ENCODE measurements at regions not wholly inside any gene's neighbourhood (a gene's known extent, or its start where the extent isn't known, plus 50 kb on each side); places are given as distances from the start of the nearest gene placed in this dataset.

DNA sequence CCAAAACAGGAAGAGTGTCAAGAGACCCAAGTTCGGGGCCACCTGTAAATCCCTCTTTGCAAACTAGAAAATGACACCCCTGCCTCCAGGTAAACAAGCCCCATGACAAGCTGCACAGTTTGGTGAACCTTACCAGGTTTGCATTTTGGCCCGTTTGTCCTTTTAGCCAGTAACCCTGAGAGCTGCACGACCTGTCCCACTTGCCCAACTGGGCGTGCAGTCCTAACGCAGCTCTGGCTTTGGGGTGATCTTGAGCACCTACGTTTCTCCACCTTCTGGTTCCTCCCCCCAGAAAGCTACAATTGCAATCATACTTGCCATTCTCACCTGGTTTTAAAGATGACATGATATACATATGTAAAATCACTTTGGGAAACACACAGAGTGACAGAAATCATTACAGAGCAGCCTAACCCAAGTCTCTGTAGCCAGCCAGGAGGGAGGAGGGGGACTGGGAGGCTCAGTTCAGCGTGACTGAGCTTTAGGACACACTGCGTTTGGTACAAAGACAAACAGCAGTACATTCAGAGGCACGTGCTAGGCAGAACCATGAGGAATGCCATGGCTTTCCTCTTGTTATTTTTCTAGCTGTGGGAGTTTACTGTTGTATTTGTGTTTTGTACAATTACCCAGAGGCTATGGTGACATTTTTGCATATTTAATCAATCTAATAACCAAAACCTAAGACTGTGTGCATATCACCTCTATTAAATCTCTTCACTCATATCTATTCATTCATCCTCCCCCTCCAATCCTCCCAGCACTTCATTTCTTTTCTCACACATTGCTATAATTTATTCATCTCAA lies 304.0 kb downstream of the IRS1 start:
- no peak for TF ChIP-seq POLR2A (IDR thresholded peaks at IDR 0.05)
- TF ChIP-seq, protein P1, sequence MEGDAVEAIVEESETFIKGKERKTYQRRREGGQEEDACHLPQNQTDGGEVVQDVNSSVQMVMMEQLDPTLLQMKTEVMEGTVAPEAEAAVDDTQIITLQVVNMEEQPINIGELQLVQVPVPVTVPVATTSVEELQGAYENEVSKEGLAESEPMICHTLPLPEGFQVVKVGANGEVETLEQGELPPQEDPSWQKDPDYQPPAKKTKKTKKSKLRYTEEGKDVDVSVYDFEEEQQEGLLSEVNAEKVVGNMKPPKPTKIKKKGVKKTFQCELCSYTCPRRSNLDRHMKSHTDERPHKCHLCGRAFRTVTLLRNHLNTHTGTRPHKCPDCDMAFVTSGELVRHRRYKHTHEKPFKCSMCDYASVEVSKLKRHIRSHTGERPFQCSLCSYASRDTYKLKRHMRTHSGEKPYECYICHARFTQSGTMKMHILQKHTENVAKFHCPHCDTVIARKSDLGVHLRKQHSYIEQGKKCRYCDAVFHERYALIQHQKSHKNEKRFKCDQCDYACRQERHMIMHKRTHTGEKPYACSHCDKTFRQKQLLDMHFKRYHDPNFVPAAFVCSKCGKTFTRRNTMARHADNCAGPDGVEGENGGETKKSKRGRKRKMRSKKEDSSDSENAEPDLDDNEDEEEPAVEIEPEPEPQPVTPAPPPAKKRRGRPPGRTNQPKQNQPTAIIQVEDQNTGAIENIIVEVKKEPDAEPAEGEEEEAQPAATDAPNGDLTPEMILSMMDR (IDR thresholded peaks at IDR 0.05), result no peak
- DNase-seq (no peak), ATAC-seq (no peak)

DNA sequence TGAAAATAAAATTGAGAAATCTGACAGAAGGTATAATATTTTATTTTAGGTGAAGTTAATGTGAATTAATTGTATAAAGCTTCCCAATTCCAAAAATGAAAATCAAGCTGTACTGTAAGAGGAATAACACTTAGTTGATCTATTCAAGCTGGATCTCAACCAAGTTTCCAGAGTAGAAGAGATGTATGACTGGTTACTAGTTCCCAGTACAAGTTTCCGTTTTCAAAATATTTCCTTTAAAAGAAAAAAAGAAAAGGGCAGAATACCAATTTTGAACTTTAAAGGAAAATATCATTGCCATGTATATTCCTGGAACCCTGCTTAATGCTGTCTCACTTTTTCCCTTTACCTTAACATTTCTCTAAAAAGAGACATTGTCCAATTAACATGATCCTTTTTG lies 308.5 kb downstream of the IRS1 start:
- H3K27ac ChIP-seq, result no peak overlapping the region
- H3K36me3 ChIP-seq, result no peaks in the 10 kb centered on the region
- intact Hi-C loops (cut with DNase I), result no loop called here
- no peak for ATAC-seq
- 64% methylated on average over 1 of the region's 1 CpG for WGBS (ENCODE audit: insufficient coverage, low coverage, low lambda C conversion rate, missing lambda C conversion rate)
- no peaks in the 10 kb centered on the region for H3K27me3 ChIP-seq
- DNase-seq, result no peak
- H3K4me3 ChIP-seq, result no peak overlapping the region
- TF ChIP-seq, protein P1 (IDR thresholded peaks at IDR 0.05), result no peak
- no peak for TF ChIP-seq POLR2A (IDR thresholded peaks at IDR 0.05)
- H3K4me1 ChIP-seq, result no peaks in the 10 kb centered on the region
- no peaks in the 10 kb centered on the region for H3K9me3 ChIP-seq

More for the DNA sequence above, 304.0 kb downstream of the IRS1 start:
- intact Hi-C loops (cut with DNase I), result no loop called here
- no peak overlapping the region for H3K27ac ChIP-seq
- H3K27me3 ChIP-seq, result no peaks in the 10 kb centered on the region
- no peak overlapping the region for H3K4me3 ChIP-seq
- no peaks in the 10 kb centered on the region for H3K4me1 ChIP-seq
- H3K36me3 ChIP-seq, result no peaks in the 10 kb centered on the region
- 83% methylated on average over 6 of the region's 9 CpGs for WGBS (ENCODE audit: insufficient coverage, low coverage, low lambda C conversion rate, missing lambda C conversion rate)
- H3K9me3 ChIP-seq, result no peaks in the 10 kb centered on the region

DNA sequence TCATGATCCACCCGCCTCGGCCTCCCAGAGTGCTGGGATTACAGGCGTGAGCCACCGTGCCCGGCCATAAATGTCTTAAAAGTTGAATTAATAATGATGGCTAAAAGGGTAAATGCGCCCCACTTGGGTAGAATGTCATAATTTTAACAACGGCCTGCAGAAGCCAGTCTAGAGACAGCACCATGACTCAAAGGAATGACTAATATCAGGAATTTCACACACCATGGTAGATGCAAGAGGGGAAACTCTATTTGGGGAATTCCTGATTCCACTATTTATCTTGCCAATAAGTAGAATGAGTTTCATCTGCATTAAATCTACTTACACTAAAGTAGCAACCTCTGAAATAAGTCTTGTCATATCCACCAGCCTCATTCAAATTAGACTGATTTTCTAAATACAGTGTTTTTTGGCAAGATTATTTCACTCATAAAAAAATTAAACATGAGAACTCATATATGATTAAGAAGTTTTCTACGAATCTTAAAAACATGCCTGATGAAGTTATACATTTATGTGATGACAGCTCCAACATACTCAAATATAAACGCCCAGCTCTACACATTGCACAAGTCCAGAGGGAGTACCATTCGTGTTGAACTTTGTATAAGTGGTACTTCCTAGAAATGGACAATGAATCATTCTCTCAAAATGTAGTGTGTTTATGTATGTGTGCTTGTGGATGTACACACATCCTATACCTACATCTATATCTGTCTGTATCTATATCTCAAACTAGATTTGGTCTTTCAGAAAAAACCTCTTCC lies 309.7 kb downstream of the IRS1 start:
- ATAC-seq (no peak), DNase-seq (no peak)
- Histone ChIP-seq H3K4me3 (no peak overlapping the region), H3K27me3 (no peaks in the 10 kb centered on the region), H3K9me3 (no peaks in the 10 kb centered on the region), H3K4me1 (no peaks in the 10 kb centered on the region), H3K36me3 (no peaks in the 10 kb centered on the region), H3K27ac (no peak overlapping the region)
- WGBS (ENCODE audit: insufficient coverage, low coverage, low lambda C conversion rate, missing lambda C conversion rate), result 87% methylated on average over 10 of the region's 10 CpGs
- intact Hi-C loops (cut with DNase I), result no loop called here
- no peak for TF ChIP-seq POLR2A (IDR thresholded peaks at IDR 0.05)
- TF ChIP-seq, protein P1 (IDR thresholded peaks at IDR 0.05), result no peak

DNA sequence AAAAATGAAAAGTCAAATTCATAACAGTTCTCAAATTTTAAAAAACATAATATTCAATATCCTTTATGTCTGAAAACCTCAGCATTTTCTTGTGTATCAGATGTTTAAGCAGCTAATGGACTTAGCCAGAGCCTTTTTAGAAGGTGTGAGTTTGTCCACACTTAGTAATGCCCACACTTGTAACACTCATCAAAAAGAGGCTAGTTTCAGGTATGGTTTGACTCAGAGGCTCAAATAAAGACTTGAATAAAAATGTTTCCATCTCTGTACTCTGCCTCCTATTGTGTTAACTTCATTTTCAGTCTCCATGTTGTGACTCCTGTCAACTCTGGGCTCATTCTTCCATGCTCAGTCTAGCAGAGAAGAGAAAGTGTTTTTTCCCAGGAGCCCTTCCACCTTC lies 311.6 kb downstream of the IRS1 start:
- intact Hi-C loops (cut with DNase I), result no loop called here

More for the DNA sequence above, 311.6 kb downstream of the IRS1 start:
- no peaks in the 10 kb centered on the region for H3K27me3 ChIP-seq
- H3K4me1 ChIP-seq, result no peaks in the 10 kb centered on the region
- ATAC-seq, result no peak
- H3K4me3 ChIP-seq, result no peak overlapping the region
- DNase-seq, result no peak
- TF ChIP-seq POLR2A (IDR thresholded peaks at IDR 0.05), result no peak
- TF ChIP-seq, protein P1 (IDR thresholded peaks at IDR 0.05), result no peak
- H3K36me3 ChIP-seq, result no peaks in the 10 kb centered on the region
- no peak overlapping the region for H3K27ac ChIP-seq
- H3K9me3 ChIP-seq, result no peaks in the 10 kb centered on the region
